ENCODE measurements at regions not wholly inside any gene's neighbourhood (a gene's known extent, or its start where the extent isn't known, plus 50 kb on each side); places are given as distances from the start of the nearest gene placed in this dataset.

DNA sequence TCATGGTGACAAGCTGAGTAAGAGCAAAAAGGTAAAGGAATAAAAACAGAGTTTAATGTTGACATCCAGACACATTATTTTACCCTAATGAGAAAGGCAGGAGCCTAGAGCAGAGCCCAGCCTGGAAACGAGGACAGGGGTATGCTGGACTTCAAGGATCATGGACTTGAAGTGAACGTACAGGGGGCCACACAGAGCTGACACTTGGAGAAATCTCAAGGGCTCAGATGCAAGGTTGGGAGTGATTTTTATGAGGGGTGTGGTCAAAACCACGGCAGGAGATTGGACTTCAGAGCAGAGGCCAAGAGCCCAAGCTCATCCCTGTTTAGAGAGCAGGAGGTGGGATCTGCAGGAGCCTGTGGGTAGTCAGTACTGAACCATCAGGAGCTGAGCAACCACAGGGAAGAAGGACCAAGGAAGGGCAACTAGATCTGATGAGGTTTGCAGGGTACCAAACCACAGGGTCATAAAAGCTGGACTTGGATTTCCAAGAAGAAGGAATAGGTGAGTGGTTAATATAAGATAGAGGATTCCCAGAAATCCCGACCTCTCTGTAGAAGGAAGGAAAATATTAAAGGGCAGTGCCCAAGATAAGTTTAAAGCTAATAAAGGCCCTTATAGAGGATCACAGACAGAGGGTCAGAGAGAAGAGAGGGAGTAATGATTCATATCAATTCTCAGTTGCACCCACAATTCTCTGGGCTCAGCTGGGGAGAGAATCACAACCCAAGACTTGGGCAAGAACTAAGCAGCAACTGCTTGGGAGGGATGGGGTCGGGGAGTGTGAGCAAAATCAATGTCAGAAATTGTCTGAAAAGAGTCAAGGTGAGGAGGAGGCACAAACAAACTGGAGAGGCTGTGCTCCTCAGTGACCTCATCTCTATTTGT is 331.7 kb downstream of the SOX9 start:
- Histone ChIP-seq H3K27ac (no peak overlapping the region), H3K9me3 (no peaks in the 10 kb centered on the region), H3K27me3 (no peaks in the 10 kb centered on the region), H3K4me1 (no peaks in the 10 kb centered on the region), H3K36me3 (no peaks in the 10 kb centered on the region), H3K4me3 (no peak overlapping the region)
- TF ChIP-seq, protein P1, sequence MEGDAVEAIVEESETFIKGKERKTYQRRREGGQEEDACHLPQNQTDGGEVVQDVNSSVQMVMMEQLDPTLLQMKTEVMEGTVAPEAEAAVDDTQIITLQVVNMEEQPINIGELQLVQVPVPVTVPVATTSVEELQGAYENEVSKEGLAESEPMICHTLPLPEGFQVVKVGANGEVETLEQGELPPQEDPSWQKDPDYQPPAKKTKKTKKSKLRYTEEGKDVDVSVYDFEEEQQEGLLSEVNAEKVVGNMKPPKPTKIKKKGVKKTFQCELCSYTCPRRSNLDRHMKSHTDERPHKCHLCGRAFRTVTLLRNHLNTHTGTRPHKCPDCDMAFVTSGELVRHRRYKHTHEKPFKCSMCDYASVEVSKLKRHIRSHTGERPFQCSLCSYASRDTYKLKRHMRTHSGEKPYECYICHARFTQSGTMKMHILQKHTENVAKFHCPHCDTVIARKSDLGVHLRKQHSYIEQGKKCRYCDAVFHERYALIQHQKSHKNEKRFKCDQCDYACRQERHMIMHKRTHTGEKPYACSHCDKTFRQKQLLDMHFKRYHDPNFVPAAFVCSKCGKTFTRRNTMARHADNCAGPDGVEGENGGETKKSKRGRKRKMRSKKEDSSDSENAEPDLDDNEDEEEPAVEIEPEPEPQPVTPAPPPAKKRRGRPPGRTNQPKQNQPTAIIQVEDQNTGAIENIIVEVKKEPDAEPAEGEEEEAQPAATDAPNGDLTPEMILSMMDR (IDR thresholded peaks at IDR 0.05): no peak
- intact Hi-C loops (cut with DNase I; ENCODE audit: low total_unique reads): no loop called here
- DNase-seq: no peak

DNA sequence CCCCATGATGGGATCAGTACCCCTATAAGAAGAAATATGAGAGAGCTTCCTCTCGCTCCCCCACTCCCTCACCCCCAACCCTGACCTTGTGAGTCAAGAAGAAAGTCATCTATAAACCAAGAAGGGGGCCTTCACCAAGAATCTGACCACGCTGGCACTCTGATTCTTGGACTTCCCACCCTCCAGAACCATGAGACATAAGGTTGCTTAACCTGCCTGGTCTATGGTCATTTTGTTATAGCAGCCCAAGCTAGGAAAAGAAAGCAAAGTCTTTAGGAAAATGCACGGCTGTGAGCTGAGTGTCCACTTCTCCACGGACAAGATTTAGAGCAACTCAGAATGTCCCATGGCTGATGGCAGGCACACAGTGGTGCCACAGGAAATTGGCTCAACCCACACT is 333.5 kb downstream of the SOX9 start:
- H3K4me1 ChIP-seq: no peaks in the 10 kb centered on the region
- intact Hi-C loops (cut with DNase I; ENCODE audit: low total_unique reads): no loop called here
- H3K9me3 ChIP-seq: no peaks in the 10 kb centered on the region
- TF ChIP-seq, protein P1 (IDR thresholded peaks at IDR 0.05): no peak
- no peak overlapping the region for H3K27ac ChIP-seq
- H3K27me3 ChIP-seq: no peaks in the 10 kb centered on the region
- DNase-seq: no peak
- H3K36me3 ChIP-seq: no peaks in the 10 kb centered on the region
- no peak overlapping the region for H3K4me3 ChIP-seq

DNA sequence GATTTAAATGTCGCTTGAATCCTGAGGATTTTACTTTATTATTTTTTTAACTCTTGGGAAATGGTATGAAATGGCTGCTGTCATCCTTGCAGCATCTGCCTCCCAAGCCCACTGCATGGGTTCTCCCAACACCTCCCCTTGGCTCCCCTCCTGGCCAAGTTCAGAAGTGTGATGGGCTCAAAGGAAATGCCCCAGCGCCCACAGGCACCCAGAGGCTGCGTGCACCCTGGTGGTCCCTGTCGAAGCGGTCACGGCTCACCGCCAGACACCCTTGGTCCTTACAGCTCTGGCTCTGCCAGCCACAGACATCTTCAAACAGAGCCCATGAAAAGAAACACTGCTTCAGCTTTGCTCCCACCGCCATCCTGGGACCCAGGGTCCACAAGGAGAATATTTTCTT is 334.7 kb downstream of the SOX9 start:
- H3K36me3 ChIP-seq: no peaks in the 10 kb centered on the region
- no peak overlapping the region for H3K4me3 ChIP-seq
- no peak overlapping the region for H3K27ac ChIP-seq
- intact Hi-C loops (cut with DNase I; ENCODE audit: low total_unique reads): no loop called here
- DNase-seq: no peak
- H3K9me3 ChIP-seq: no peaks in the 10 kb centered on the region
- TF ChIP-seq, protein P1 (IDR thresholded peaks at IDR 0.05): no peak
- no peaks in the 10 kb centered on the region for H3K27me3 ChIP-seq
- H3K4me1 ChIP-seq: no peaks in the 10 kb centered on the region

DNA sequence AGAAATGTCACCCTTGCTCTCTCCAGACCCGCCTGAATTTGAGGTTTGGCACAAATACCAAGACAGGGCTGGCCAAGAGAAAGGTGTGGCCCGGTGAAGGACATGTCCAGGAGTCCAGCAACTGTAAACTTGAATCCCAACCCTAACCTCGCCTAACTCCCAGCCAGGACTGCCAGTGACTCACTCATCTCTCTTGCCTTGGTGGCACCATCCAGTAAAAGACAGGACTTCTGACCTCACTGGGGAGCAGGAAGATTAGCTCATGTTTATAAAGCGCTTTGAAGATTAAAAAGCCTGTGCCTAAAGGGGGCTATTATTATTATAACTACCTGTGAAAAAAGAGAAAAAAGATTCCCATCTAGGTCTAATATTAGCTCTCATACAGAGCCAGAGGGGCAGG is 335.3 kb downstream of the SOX9 start:
- intact Hi-C loops (cut with DNase I; ENCODE audit: low total_unique reads): no loop called here

DNA sequence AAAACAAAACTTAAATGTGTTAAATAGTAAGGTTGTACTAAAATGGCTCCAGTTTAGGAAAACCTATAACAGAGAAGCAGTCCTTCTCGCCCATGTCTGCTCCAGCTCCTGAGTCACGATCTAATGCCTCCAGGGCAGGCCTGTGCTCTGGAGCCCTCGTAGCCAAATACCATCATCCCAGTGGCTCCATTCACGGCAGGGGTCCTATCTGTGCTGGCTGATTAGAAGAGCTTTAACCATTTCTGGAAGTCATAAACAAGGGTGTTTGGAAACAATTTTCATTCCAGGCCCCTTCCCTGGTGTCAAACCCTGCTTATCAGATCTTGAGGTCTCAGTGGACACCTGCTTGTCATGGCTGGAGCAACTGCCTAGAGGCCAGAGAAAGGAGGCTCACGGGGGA is 336.9 kb downstream of the SOX9 start:
- no peak overlapping the region for H3K27ac ChIP-seq
- TF ChIP-seq, protein P1 (IDR thresholded peaks at IDR 0.05): no peak
- no peaks in the 10 kb centered on the region for H3K9me3 ChIP-seq
- H3K4me1 ChIP-seq: no peaks in the 10 kb centered on the region
- no peak overlapping the region for H3K4me3 ChIP-seq
- H3K27me3 ChIP-seq: no peaks in the 10 kb centered on the region
- no peaks in the 10 kb centered on the region for H3K36me3 ChIP-seq
- intact Hi-C loops (cut with DNase I; ENCODE audit: low total_unique reads): no loop called here
- no peak for DNase-seq

More for the DNA sequence above, 335.3 kb downstream of the SOX9 start:
- Histone ChIP-seq H3K27ac (no peak overlapping the region), H3K36me3 (no peaks in the 10 kb centered on the region), H3K4me1 (no peaks in the 10 kb centered on the region), H3K27me3 (no peaks in the 10 kb centered on the region), H3K9me3 (no peaks in the 10 kb centered on the region), H3K4me3 (no peak overlapping the region)
- no peak for DNase-seq
- TF ChIP-seq, protein P1 (IDR thresholded peaks at IDR 0.05): no peak
